ENCODE measurements at regions not wholly inside any gene's neighbourhood (a gene's known extent, or its start where the extent isn't known, plus 50 kb on each side); places are given as distances from the start of the nearest gene placed in this dataset.
"Not testable (repeated sequence)": the region's sequence is repeated elsewhere in the genome, so short reads cannot be mapped to it uniquely, and the experiment has no call there.

- DNase-seq = not testable (repeated sequence)
Observed at GRCh38 chr7:68887116-68887515, 711.2 kb upstream of the AUTS2 start.

GRCh38 chr7:68888971-68889385, 709.3 kb upstream of the AUTS2 start:
- DNase-seq = no peak

- no peak for DNase-seq
Observed at GRCh38 chr7:68892236-68892635, 706.0 kb upstream of the AUTS2 start.

- no peak for DNase-seq
Observed at GRCh38 chr7:68893411-68893810, 704.9 kb upstream of the AUTS2 start.

- DNase-seq = not testable (repeated sequence)
Observed at GRCh38 chr7:68899156-68899555, 699.1 kb upstream of the AUTS2 start.

- DNase-seq = no peak
Observed at GRCh38 chr7:68900096-68900495, 698.2 kb upstream of the AUTS2 start.

GRCh38 chr7:68904630-68905029, 693.6 kb upstream of the AUTS2 start:
- DNase-seq = no peak

- no peak for DNase-seq
Observed at GRCh38 chr7:68911754-68912153, 686.5 kb upstream of the AUTS2 start.

- no peak for DNase-seq
Observed at GRCh38 chr7:68914006-68914405, 684.3 kb upstream of the AUTS2 start.

GRCh38 chr7:68917041-68917651, 681.1 kb upstream of the AUTS2 start:
- DNase-seq = no peak

GRCh38 chr7:68918621-68919020, 679.7 kb upstream of the AUTS2 start:
- no peak for DNase-seq

GRCh38 chr7:68922850-68923249, 675.4 kb upstream of the AUTS2 start:
- no peak for DNase-seq

- DNase-seq = no peak
Observed at GRCh38 chr7:68925241-68925640, 673.0 kb upstream of the AUTS2 start.

- DNase-seq = no peak
Observed at GRCh38 chr7:68929781-68930261, 668.5 kb upstream of the AUTS2 start.

- DNase-seq = no peak
Observed at GRCh38 chr7:68936471-68937035, 661.7 kb upstream of the AUTS2 start.

- no peak for DNase-seq
Observed at GRCh38 chr7:68938151-68938550, 660.1 kb upstream of the AUTS2 start.

- no peak for DNase-seq
Observed at GRCh38 chr7:68943786-68944185, 654.5 kb upstream of the AUTS2 start.

- no peak for DNase-seq
Observed at GRCh38 chr7:68955656-68956055, 642.6 kb upstream of the AUTS2 start.

GRCh38 chr7:68958571-68958970, 639.7 kb upstream of the AUTS2 start:
- DNase-seq = no peak

- DNase-seq = no peak
Observed at GRCh38 chr7:68963552-68963951, 634.7 kb upstream of the AUTS2 start.

GRCh38 chr7:68964060-68964459, 634.2 kb upstream of the AUTS2 start:
- no peak for DNase-seq

- no peak for DNase-seq
Observed at GRCh38 chr7:68965351-68965750, 632.9 kb upstream of the AUTS2 start.

- no peak for DNase-seq
Observed at GRCh38 chr7:68967598-68967997, 630.7 kb upstream of the AUTS2 start.

- DNase-seq = no peak
Observed at GRCh38 chr7:68969571-68969970, 628.7 kb upstream of the AUTS2 start.

All from CD4-positive, alpha-beta T cell treated with Interferon alpha-2 for 1 hour (primary cell).